ENCODE measurements at regions not wholly inside any gene's neighbourhood (a gene's known extent, or its start where the extent isn't known, plus 50 kb on each side); places are given as distances from the start of the nearest gene placed in this dataset.

DNA sequence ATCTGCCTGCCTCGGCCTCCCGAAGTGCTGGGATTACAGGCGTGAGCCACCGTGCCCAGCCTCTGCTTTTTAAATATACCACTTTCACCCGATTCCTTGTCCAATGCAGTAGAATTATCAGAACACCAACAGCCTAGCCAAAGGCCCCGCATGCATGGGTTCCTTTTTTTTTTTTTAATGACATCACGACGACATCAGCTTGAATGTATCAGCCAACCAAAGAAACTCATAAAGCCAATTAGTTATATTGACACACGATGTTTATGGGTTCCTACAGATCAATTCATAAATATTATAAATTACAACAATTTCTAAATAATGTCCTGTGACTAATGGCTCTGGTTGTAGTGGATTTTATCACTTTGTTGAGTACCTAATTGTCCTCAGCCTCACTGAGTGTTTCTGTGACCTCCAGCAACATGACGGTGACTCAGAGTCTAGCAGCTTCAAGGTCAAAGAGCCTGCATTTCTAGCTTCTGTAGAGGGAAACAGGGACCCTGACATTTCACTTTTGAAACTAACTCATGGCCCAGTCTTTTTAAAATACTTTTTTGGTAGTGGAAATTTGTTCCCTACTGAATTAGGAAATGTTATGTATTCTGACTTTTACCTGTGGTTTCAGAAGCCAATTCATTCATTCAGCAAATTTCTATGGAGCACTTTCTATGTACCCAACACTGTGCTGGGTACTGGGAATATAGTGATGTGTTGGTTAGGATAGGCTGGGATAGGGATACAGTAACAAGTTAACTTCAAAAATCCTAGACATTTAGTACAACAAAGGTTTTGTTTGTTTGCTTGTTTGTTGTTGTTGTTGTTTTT lies 144.1 kb downstream of the SUDS3 start:
- TF ChIP-seq, protein P1, sequence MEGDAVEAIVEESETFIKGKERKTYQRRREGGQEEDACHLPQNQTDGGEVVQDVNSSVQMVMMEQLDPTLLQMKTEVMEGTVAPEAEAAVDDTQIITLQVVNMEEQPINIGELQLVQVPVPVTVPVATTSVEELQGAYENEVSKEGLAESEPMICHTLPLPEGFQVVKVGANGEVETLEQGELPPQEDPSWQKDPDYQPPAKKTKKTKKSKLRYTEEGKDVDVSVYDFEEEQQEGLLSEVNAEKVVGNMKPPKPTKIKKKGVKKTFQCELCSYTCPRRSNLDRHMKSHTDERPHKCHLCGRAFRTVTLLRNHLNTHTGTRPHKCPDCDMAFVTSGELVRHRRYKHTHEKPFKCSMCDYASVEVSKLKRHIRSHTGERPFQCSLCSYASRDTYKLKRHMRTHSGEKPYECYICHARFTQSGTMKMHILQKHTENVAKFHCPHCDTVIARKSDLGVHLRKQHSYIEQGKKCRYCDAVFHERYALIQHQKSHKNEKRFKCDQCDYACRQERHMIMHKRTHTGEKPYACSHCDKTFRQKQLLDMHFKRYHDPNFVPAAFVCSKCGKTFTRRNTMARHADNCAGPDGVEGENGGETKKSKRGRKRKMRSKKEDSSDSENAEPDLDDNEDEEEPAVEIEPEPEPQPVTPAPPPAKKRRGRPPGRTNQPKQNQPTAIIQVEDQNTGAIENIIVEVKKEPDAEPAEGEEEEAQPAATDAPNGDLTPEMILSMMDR (IDR thresholded peaks at IDR 0.05; ENCODE audit: insufficient read depth, low read length), result no peak
- no peak for DNase-seq (ENCODE audit: low read depth)
- H3K4me3 ChIP-seq (ENCODE audit: low read depth, low read length), result no peak overlapping the region

DNA sequence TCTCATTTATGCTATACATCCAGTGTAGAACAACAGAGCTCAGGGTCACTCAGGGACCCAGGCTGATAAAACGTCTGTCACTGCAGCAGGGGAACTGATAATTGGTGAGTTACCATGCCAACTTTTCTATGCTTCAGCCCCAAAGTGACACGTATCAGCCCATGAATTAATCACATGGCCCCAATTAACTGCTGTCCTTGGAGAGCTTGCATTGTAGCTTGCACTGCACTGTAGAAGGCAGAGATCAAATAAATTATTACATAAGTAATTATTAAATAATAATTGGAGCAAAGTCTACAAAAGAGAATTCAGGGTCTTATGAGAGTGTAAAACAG lies 144.6 kb downstream of the SUDS3 start:
- no peak overlapping the region for H3K4me3 ChIP-seq (ENCODE audit: low read depth, low read length)
- no peak for DNase-seq (ENCODE audit: low read depth)
- TF ChIP-seq, protein P1 (IDR thresholded peaks at IDR 0.05; ENCODE audit: insufficient read depth, low read length), result no peak

DNA sequence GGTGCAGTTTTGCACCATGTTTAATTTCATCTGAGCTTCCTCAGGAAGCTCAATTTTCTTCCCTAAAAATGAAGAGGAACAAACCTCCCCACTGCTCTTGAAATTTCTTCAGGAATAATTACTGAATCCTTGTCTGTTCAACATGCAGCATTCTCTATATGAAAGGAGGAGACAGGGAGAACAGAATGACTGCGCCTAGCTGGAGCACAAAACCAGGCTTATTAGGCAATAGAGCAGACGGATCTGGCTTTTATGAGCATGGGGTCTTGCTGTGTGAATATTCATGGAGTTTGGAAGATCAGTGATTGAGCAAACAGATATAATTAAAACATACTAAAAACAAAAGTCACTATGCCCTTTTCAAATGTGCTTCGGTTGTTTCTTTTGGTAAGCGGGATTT lies 148.1 kb downstream of the SUDS3 start:
- H3K4me3 ChIP-seq (ENCODE audit: low read depth, low read length), result no peak overlapping the region
- no peak for DNase-seq (ENCODE audit: low read depth)
- TF ChIP-seq, protein P1 (IDR thresholded peaks at IDR 0.05; ENCODE audit: insufficient read depth, low read length), result no peak

DNA sequence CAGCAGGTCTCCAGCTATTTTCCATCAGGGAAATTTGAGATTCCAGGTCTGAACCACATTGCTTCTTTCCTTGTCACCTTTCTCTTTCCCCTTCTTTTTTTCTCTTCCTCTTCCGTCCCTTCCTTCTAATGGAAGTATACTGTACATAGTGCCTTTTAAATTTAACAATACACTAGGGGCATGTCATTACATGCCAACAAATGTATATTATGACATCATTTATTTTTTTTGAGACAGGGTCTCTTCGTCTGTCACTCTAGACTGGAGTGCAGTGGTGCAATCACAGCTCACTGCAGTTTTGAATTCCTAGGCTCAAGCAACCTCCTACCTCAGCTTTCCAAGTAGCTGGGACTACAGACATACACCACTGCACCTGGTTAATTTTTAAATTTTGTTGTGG lies 148.9 kb downstream of the SUDS3 start:
- TF ChIP-seq, protein P1 (IDR thresholded peaks at IDR 0.05; ENCODE audit: insufficient read depth, low read length), result no peak
- H3K4me3 ChIP-seq (ENCODE audit: low read depth, low read length), result no peak overlapping the region
- DNase-seq (ENCODE audit: low read depth), result no peak

DNA sequence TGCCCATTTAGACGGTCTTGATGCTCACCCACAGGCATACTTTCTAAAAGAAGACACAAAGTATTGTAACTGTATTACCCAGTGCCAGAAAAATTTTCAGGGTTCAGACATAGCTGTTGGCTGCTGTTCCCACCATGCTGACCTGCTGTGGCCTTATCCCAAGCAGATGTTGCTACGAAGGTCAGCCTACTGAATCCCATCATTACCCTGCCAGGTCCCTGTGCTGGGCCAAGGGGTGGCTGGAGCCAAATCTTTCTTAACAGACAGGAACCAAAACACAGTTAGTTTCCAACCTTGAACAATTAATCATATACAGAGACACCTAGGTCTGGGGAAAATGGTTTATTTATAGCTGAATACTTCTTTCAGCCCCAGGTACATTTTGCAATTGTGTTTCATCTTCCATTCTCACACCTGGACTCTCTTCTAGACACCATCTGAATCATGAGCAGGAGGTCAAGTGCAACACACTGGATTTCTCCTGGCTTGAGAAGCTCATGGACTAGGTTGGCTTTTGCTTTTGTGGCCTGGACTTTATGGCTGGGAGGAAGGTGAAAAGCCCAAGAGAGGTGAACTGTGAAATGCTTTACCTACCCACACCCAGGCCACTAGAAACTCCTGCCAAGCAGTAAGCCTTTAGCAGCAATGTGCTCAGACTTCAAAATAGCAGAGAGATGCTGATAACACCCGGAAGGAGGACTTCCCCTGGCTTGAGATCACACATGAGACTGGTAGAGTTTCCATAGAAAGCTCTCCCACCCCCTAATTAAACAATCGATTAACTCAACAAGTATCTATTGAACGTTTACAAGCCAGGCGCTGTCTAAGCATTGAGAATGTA lies 150.1 kb downstream of the SUDS3 start:
- H3K4me3 ChIP-seq (ENCODE audit: low read depth, low read length), result no peak overlapping the region
- TF ChIP-seq, protein P1 (IDR thresholded peaks at IDR 0.05; ENCODE audit: insufficient read depth, low read length), result no peak
- no peak for DNase-seq (ENCODE audit: low read depth)

DNA sequence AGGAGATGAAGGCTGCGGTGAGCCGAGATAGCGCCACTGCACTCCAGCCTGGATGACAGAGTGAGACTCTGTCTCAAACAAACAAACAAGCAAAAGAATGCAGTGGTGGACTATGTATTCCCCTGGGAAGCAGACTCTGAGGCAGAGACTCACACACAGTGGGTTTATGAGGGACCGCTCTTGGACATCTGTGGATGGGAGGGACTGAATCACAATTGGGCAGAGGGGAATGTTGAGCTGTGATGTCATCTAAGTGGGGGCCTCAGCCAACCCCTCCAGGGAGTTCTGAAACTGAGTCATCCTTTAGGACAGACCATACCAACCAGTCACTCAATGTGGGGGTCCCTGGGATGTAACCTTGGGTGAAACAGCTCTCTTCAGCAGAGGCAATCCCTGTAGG lies 151.0 kb downstream of the SUDS3 start:
- DNase-seq (ENCODE audit: low read depth), result no peak
- H3K4me3 ChIP-seq (ENCODE audit: low read depth, low read length), result no peak overlapping the region
- TF ChIP-seq, protein P1 (IDR thresholded peaks at IDR 0.05; ENCODE audit: insufficient read depth, low read length), result no peak

All from fibroblast of the aortic adventitia (primary cell).